Neuronal stem cell (in vitro differentiated cells): ENCODE measurements at regions not wholly inside any gene's neighbourhood (a gene's known extent, or its start where the extent isn't known, plus 50 kb on each side); places are given as distances from the start of the nearest gene placed in this dataset.

Experiments
- DNase-seq: peaks from one replicate; pipeline ENCODE4 v3.0.0-alpha.2; 2013; ENCODE audit warnings: low spot score
- H2AFZ ChIP-seq: one replicate; pipeline ENCODE4 v1.6.1; 2013; ENCODE audit warnings: mild to moderate bottlenecking, low read length, inconsistent platforms
- H2AK5ac ChIP-seq: 2 replicates; pipeline ENCODE4 v1.6.1; 2013; ENCODE audit warnings: low read depth, mild to moderate bottlenecking, inconsistent platforms, low read length, moderate library complexity, mixed read lengths
- H2BK120ac ChIP-seq: 2 replicates; pipeline ENCODE4 v1.6.1; 2013; ENCODE audit warnings: low read depth, mild to moderate bottlenecking, inconsistent platforms, low read length, moderate library complexity, mixed read lengths
- H2BK12ac ChIP-seq: one replicate; pipeline ENCODE4 v1.6.1; 2013; ENCODE audit warnings: low read length, inconsistent platforms
- H2BK15ac ChIP-seq: 2 replicates; pipeline ENCODE4 v1.6.1; 2013; ENCODE audit warnings: mild to moderate bottlenecking, low read length, inconsistent platforms, mixed read lengths
- H2BK5ac ChIP-seq: one replicate; pipeline ENCODE4 v1.6.1; 2013; ENCODE audit warnings: inconsistent platforms, mild to moderate bottlenecking, low read length, moderate library complexity
- H3K14ac ChIP-seq: one replicate; pipeline ENCODE4 v1.6.1; 2013; ENCODE audit warnings: low read length, inconsistent platforms
- H3K18ac ChIP-seq: 2 replicates; pipeline ENCODE4 v1.6.1; 2013; ENCODE audit warnings: low read length, inconsistent platforms
- H3K23ac ChIP-seq: 2 replicates; pipeline ENCODE4 v1.6.1; 2013; ENCODE audit warnings: low read depth, mild to moderate bottlenecking, mixed read lengths, low read length, inconsistent platforms; ENCODE audit not compliant: poor library complexity
- H3K27ac ChIP-seq: replicated peaks from 3 replicates; pipeline ENCODE4 v1.5.1; 2013; ENCODE audit warnings: low read length, inconsistent platforms
- H3K27me3 ChIP-seq, 3 experiments: 2 replicates each; pipeline ENCODE4 v1.6.1; 2013; ENCODE audit warnings: low read length in 3 of 3, mild to moderate bottlenecking in 2 of 3, inconsistent platforms in 1 of 3, low read depth in 1 of 3, mixed read lengths in 1 of 3, moderate library complexity in 1 of 3; ENCODE audit not compliant: control insufficient read depth in 3 of 3, insufficient read depth in 3 of 3
- H3K36me3 ChIP-seq, 2 donors: replicated peaks in 1 of 2; 2 replicates each; pipeline ENCODE4 v1.6.1; 2013; ENCODE audit warnings: low read length in 2 of 2; ENCODE audit not compliant: control insufficient read depth in 2 of 2, insufficient read depth in 2 of 2
- H3K4ac ChIP-seq: 2 replicates; pipeline ENCODE4 v1.6.1; 2013; ENCODE audit warnings: inconsistent platforms, mild to moderate bottlenecking, low read length, moderate library complexity
- H3K4me1 ChIP-seq, 2 donors: 1 replicate in 1 of 2; 2 replicates in 1 of 2; pipeline ENCODE4 v1.6.1; 2013; ENCODE audit warnings: low read length in 2 of 2, low read depth in 1 of 2; ENCODE audit not compliant: control insufficient read depth in 2 of 2, insufficient read depth in 1 of 2
- H3K4me2 ChIP-seq: one replicate; pipeline ENCODE4 v1.6.1; 2013; ENCODE audit warnings: mild to moderate bottlenecking, low read length, inconsistent platforms; ENCODE audit not compliant: insufficient read depth, poor library complexity, severe bottlenecking
- H3K4me3 ChIP-seq, 2 donors: 2 replicates each; pipeline ENCODE4 v1.5.1; 2013; ENCODE audit warnings: low read length in 2 of 2, mild to moderate bottlenecking in 2 of 2, inconsistent platforms in 1 of 2, moderate library complexity in 1 of 2
- H3K79me1 ChIP-seq: one replicate; pipeline ENCODE4 v1.6.1; 2013; ENCODE audit warnings: low read depth, mild to moderate bottlenecking, inconsistent platforms, low read length, moderate library complexity
- H3K9ac ChIP-seq: one replicate; pipeline ENCODE4 v1.6.1; 2013; ENCODE audit warnings: mild to moderate bottlenecking, low read depth, low read length, inconsistent platforms; ENCODE audit not compliant: poor library complexity
- H3K9me3 ChIP-seq, 2 donors: replicated peaks in 1 of 2; 2 replicates each; pipeline versions ENCODE3 to v1.6.1; 2013; ENCODE audit warnings: low read length in 2 of 2, mild to moderate bottlenecking in 2 of 2, inconsistent platforms in 1 of 2, low read depth in 1 of 2, mixed read lengths in 1 of 2, moderate library complexity in 1 of 2; ENCODE audit not compliant: control insufficient read depth in 2 of 2, insufficient read depth in 1 of 2
- H4K8ac ChIP-seq: one replicate; pipeline ENCODE4 v1.6.1; 2013; ENCODE audit warnings: low read depth, mild to moderate bottlenecking, inconsistent platforms, low read length, moderate library complexity
- H4K91ac ChIP-seq: one replicate; pipeline ENCODE4 v1.6.1; 2013; ENCODE audit warnings: low read length, low read depth, mild to moderate bottlenecking, inconsistent platforms; ENCODE audit not compliant: poor library complexity
- WGBS, 2 donors: extraction: QIAGEN DNeasy Blood & Tissue Kit; methylation state at CpG; one replicate each; pipeline ENCODE4 v1.1.7; 2013; ENCODE audit warnings: missing lambda C conversion rate in 2 of 2, mixed read lengths in 1 of 2; ENCODE audit not compliant: insufficient read length in 2 of 2, insufficient replicate concordance in 1 of 2; ENCODE audit errors: extremely low coverage in 2 of 2; 5-methylcytosine and 5-hydroxymethylcytosine counted together

DNA sequence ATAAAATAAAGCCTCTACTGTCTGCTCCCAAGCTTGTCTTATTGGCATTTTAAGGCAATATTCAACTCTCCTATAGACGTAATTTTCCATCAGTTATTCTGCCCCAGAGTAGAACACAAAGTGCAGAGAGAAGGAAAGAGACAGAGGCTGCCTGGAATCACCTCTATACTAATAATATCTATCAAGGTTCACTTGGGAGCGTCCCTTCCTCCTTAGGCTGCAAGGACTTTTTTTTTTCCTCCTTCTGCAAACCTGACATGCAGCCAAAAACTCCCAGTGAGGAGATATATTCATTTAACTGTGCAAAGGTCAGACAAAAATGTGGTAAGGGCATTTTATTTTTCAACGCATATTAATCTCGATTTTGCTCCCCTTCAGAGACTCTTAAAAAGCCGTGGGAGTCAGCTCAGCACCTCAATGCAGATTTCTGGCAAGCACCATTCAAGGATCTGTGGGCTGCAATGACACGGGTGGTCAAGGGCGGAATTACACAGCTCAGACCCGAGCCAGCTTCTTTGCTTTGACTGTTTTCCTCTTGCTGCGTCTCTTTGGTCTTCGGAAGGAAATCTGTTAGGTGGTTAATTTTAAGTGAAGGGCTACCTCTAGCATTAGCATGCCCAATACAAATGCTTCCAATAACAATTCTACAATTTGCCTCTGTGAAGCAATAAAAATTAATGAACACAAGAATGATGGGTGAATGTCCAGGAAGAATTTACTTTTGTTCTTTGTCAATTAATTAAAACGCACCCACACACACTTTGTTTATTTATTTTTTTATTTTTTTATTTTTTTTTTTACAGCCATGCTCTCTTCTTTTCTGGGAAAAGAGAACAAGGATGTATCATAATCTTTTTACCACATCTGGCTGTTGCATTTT is 587.7 kb upstream of the GRAMD2B start:
- Histone ChIP-seq H3K79me1 (no peaks in the 10 kb centered on the region), H2BK120ac (no peak overlapping the region), H3K4ac (no peak overlapping the region), H2BK15ac (no peak overlapping the region), H3K18ac (no peak overlapping the region), H4K91ac (no peak overlapping the region), H3K9me3 (peaks cover 2 to 3% of the 10 kb centered on the region in 2 donors), H3K23ac (no peak overlapping the region), H3K9ac (no peak overlapping the region), H2AFZ (no peak overlapping the region), H4K8ac (no peak overlapping the region), H3K4me3 (no peak overlapping the region), H2AK5ac (no peak overlapping the region), H2BK5ac (no peak overlapping the region), H3K27ac (no peak overlapping the region), H3K4me1 (peaks cover 0 to 10% of the 10 kb centered on the region in 2 donors), H3K36me3 (no peaks in the 10 kb centered on the region), H3K27me3 (no peaks in the 10 kb centered on the region), H2BK12ac (no peak overlapping the region), H3K4me2 (no peak overlapping the region), H3K14ac (no peak overlapping the region)
- DNase-seq, result peak; percentile 53
- no CpG with 5 or more reads among the region's 11 CpGs for WGBS, 2 donors

GRCh38 chr5:125836256-125836655 is 587.0 kb upstream of the GRAMD2B start:
- Histone ChIP-seq H3K4me1 (peaks cover 0 to 10% of the 10 kb centered on the region in 2 donors), H2BK12ac (no peak overlapping the region), H3K4me2 (no peak overlapping the region), H2BK5ac (no peak overlapping the region), H3K4me3 (no peak overlapping the region), H3K27ac (no peak overlapping the region), H2BK15ac (no peak overlapping the region), H4K91ac (no peak overlapping the region), H3K79me1 (no peaks in the 10 kb centered on the region), H3K9me3 (peaks cover 2 to 3% of the 10 kb centered on the region in 2 donors), H3K18ac (no peak overlapping the region), H3K14ac (no peak overlapping the region), H2AFZ (no peak overlapping the region), H3K9ac (no peak overlapping the region), H3K4ac (no peak overlapping the region), H4K8ac (no peak overlapping the region), H3K27me3 (no peaks in the 10 kb centered on the region), H3K36me3 (no peaks in the 10 kb centered on the region), H2BK120ac (no peak overlapping the region), H3K23ac (no peak overlapping the region), H2AK5ac (no peak overlapping the region)
- no peak for DNase-seq
- no CpG with 5 or more reads among the region's 2 CpGs for WGBS, 2 donors

- no peak overlapping the region for H2BK12ac ChIP-seq
- WGBS, 2 donors, result no CpG with 5 or more reads among the region's 3 CpGs
Measured at GRCh38 chr5:125837866-125838265, 585.3 kb upstream of the GRAMD2B start.

DNA sequence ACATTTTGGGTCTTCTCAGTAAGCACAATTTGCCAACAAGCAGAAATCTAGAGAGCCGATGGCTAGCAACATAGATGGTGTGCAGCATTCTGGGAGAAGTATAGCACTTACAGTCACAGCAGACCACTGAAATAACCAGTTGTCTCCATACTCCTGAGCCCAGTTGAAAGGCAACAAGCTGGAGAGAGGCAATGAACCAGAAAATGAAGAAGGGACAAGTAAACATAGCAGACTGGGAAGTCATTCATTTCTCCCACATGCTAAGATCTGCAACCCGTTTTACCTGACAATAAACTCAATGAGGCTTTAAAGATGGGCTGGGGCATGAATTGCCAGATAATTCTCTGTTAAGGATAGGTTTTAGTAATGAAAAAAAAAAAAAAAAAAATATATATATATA is 575.6 kb upstream of the GRAMD2B start:
- Histone ChIP-seq H2BK120ac (no peak overlapping the region), H3K18ac (no peak overlapping the region), H3K4me2 (no peak overlapping the region), H3K4ac (no peak overlapping the region), H4K8ac (no peak overlapping the region), H2BK5ac (no peak overlapping the region), H3K27me3 (no peaks in the 10 kb centered on the region), H2BK12ac (no peak overlapping the region), H3K4me1 (no peaks in the 10 kb centered on the region), H2AK5ac (no peak overlapping the region), H3K9me3 (no peaks in the 10 kb centered on the region), H2AFZ (no peak overlapping the region), H3K36me3 (no peaks in the 10 kb centered on the region), H2BK15ac (no peak overlapping the region), H3K4me3 (no peak overlapping the region), H3K23ac (no peak overlapping the region), H4K91ac (no peak overlapping the region), H3K79me1 (no peaks in the 10 kb centered on the region), H3K14ac (no peak overlapping the region), H3K27ac (no peak overlapping the region), H3K9ac (no peak overlapping the region)
- no CpG with 5 or more reads among the region's 2 CpGs for WGBS, 2 donors
- DNase-seq, result no peak

More at GRCh38 chr5:125837866-125838265, 585.3 kb upstream of the GRAMD2B start:
- H3K14ac ChIP-seq, result no peak overlapping the region
- no peak overlapping the region for H2AK5ac ChIP-seq
- no peak overlapping the region for H3K18ac ChIP-seq
- peaks cover 2 to 3% of the 10 kb centered on the region in 2 donors for H3K9me3 ChIP-seq
- no peak overlapping the region for H3K4me2 ChIP-seq
- peaks cover 0 to 10% of the 10 kb centered on the region in 2 donors for H3K4me1 ChIP-seq
- no peak for DNase-seq
- H2BK15ac ChIP-seq, result no peak overlapping the region
- no peak overlapping the region for H2BK5ac ChIP-seq
- no peak overlapping the region for H3K9ac ChIP-seq
- H3K4ac ChIP-seq, result no peak overlapping the region
- no peaks in the 10 kb centered on the region for H3K79me1 ChIP-seq
- no peak overlapping the region for H2BK120ac ChIP-seq
- no peak overlapping the region for H3K4me3 ChIP-seq
- no peaks in the 10 kb centered on the region for H3K36me3 ChIP-seq
- no peak overlapping the region for H3K23ac ChIP-seq
- H4K8ac ChIP-seq, result no peak overlapping the region
- no peaks in the 10 kb centered on the region for H3K27me3 ChIP-seq
- no peak overlapping the region for H2AFZ ChIP-seq
- no peak overlapping the region for H4K91ac ChIP-seq
- H3K27ac ChIP-seq, result no peak overlapping the region
